Muscle of leg (tissue), 3 donors: ENCODE measurements at regions not wholly inside any gene's neighbourhood (a gene's known extent, or its start where the extent isn't known, plus 50 kb on each side); places are given as distances from the start of the nearest gene placed in this dataset.

ENCODE experiments used
- DNase-seq: peaks from one replicate; pipeline ENCODE4 v3.0.0; 2013
- H3K27ac ChIP-seq: one replicate; pipeline ENCODE4 v1.5.1; 2013; ENCODE audit warnings: mild to moderate bottlenecking, low read length, control low read depth
- H3K27me3 ChIP-seq: one replicate; pipeline ENCODE4 v1.6.1; 2013; ENCODE audit warnings: low read length; ENCODE audit not compliant: control insufficient read depth, insufficient read depth
- H3K36me3 ChIP-seq: one replicate; pipeline ENCODE4 v1.6.1; 2013; ENCODE audit warnings: low read length; ENCODE audit not compliant: control insufficient read depth, insufficient read depth
- H3K4me1 ChIP-seq: one replicate; pipeline ENCODE4 v1.6.1; 2013; ENCODE audit warnings: low read length; ENCODE audit not compliant: control insufficient read depth, insufficient read depth
- H3K4me3 ChIP-seq: one replicate; pipeline ENCODE4 v1.5.1; 2013; ENCODE audit warnings: low read length, control low read depth
- H3K9me3 ChIP-seq: replicated peaks from 2 replicates; pipeline ENCODE4 v1.6.1; 2013; ENCODE audit warnings: low read depth, low read length; ENCODE audit not compliant: control insufficient read depth
- WGBS: methylation state at CpG from one replicate; pipeline ENCODE4 v1.1.5; 2013; ENCODE audit warnings: missing lambda C conversion rate; ENCODE audit not compliant: insufficient coverage; 5-methylcytosine and 5-hydroxymethylcytosine counted together

DNA sequence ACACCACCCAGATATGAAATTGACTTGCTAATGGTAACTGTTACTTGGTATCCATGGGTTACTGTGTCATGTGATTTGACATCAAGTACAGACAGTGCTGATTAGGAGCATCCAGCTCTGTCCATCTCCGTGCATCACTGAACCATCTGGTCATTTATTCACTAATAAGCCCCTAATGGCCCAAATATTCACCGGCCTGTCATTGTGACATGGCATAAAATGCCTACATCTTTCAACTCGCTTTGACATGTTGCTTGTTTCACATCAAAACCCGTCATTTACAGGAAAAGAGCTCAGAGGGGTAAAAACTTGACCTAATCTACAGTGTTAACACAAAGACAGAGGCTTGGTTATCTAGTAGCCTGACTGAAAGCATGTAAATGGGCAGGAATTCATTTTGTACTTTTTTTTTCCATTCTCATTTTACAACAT is 308.9 kb upstream of the ATP5MC3 start:
- WGBS = 58% methylated on average over 2 of the region's 4 CpGs
- peak; percentile 15 for DNase-seq
- no peaks in the 10 kb centered on the region for H3K36me3 ChIP-seq
- H3K27ac ChIP-seq = no peak overlapping the region
- H3K27me3 ChIP-seq = no peaks in the 10 kb centered on the region
- H3K4me1 ChIP-seq = no peaks in the 10 kb centered on the region
- no peaks in the 10 kb centered on the region for H3K9me3 ChIP-seq
- no peak overlapping the region for H3K4me3 ChIP-seq

DNA sequence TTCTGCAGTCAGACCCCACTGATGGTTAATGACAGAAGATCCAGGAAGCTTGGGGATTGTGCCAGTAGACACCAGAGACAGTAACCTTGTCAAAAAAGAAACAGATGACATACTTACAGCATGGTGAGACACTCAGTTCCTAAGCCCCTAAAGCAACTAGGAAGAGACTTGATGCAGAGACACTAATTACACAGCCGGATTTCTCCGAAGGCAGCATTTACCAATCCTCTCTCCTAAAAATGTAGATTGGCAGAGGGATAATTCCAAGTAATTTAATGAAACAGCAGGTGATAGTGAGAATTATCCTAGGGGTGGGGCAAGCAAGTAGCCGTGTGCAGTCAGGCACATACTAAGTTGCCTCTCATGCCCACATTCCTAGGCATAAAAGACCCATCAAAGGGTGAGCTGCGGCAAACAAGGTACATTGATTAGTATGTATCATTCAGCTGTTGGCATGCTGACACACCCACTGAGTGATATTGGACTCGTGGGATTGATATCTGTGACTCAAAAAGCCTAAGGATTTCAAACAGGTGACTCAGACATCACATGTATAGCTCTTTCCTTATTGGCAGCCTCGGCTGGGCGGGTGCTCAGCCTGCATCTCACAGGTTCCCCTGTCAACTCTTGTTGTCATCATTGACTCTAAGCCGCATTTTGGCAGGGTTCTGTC is 296.7 kb upstream of the ATP5MC3 start:
- Histone ChIP-seq H3K36me3 (no peaks in the 10 kb centered on the region), H3K27me3 (no peaks in the 10 kb centered on the region), H3K9me3 (no peaks in the 10 kb centered on the region), H3K27ac (no peak overlapping the region), H3K4me1 (no peaks in the 10 kb centered on the region), H3K4me3 (no peak overlapping the region)
- 77% methylated on average over 4 of the region's 8 CpGs for WGBS
- DNase-seq = no peak

- H3K9me3 ChIP-seq = no peaks in the 10 kb centered on the region
- H3K4me1 ChIP-seq = no peaks in the 10 kb centered on the region
- H3K27me3 ChIP-seq = no peaks in the 10 kb centered on the region
- no peaks in the 10 kb centered on the region for H3K36me3 ChIP-seq
- H3K4me3 ChIP-seq = no peak overlapping the region
- peak; percentile 22 for DNase-seq
- no peak overlapping the region for H3K27ac ChIP-seq
- WGBS = 74% methylated on average over 6 of the region's 8 CpGs
These were observed 295.4 kb upstream of the ATP5MC3 start for GRCh38 chr2:175476948-175477347.

DNA sequence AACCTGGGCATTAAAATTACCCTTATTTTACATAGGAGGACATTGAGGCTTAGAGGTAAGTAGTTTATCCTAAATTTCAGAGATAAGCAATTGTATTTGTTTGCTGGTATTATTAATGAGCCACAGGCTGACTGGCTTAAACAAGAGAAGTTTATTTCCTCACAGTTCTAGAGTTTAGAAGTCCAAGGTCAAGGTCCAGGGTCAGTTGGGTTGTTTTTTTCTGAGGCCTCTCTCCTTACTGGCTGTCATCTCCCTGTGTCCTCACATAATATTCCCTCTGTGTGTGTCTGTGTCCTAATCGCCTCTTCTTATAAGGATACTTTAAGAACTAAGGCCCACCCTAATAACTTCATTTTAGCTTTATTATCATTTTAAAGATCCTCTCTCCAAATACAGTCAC is 294.9 kb upstream of the ATP5MC3 start:
- Histone ChIP-seq H3K27me3 (no peaks in the 10 kb centered on the region), H3K9me3 (no peaks in the 10 kb centered on the region), H3K27ac (no peak overlapping the region), H3K4me3 (no peak overlapping the region), H3K36me3 (no peaks in the 10 kb centered on the region), H3K4me1 (no peaks in the 10 kb centered on the region)
- DNase-seq = no peak
- WGBS = no CpG with 5 or more reads among the region's 1 CpG

DNA sequence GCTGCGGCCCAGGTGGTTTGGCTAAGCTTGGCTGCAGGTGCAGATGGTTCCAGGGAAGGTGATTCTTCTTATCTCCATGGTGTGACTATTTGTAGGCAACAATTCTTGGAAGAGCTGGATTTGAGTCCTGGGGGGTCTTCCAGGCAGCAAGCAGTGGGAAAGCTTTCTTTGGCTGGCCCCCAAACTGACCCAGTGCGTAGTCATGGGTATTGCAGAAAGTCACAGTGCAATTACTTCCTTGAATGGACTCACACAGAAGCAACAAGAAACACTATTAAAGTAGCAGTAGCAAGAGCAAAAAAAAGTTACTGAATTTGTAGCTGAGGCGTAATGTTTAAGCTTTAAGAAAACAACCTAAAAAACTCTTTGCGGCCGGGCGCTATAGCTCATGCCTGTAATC is 293.6 kb upstream of the ATP5MC3 start:
- Histone ChIP-seq H3K36me3 (no peaks in the 10 kb centered on the region), H3K27me3 (no peaks in the 10 kb centered on the region), H3K27ac (no peak overlapping the region), H3K4me1 (no peaks in the 10 kb centered on the region), H3K9me3 (no peaks in the 10 kb centered on the region), H3K4me3 (no peak overlapping the region)
- WGBS = 90% methylated on average over 5 of the region's 6 CpGs
- no peak for DNase-seq

DNA sequence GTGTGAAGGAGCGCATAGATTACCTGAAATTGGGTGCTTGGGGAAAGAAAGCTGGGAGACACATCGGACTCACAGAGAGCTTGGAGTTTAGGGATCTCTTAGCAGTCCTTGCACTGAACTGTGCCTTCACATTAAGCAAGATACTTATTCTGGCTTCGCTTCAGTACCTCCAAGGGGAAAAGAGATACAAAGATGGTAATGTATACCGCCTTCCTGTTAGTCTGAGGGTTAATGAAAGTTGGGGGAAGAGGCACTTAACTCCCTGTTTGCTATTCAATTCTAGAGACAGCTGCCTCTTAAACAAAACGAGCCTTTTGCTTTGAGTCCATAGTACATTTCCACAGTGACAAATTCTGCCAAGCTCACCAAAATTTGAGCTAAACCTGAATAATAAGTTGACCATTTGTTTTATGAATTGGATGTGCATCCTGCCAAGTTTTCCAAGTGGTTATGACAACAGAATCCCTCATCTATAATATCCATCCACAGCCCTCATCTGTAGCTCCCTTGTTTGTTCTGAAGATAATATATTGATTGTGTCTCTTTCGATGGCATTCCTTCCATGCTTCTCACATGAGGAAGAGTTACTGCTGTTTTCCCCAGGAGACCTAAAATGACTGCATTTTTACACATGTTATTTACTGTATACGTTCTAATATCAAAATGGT is 287.1 kb upstream of the ATP5MC3 start:
- Histone ChIP-seq H3K4me1 (no peaks in the 10 kb centered on the region), H3K9me3 (no peaks in the 10 kb centered on the region), H3K36me3 (no peaks in the 10 kb centered on the region), H3K27me3 (no peaks in the 10 kb centered on the region), H3K27ac (no peak overlapping the region), H3K4me3 (no peak overlapping the region)
- 83% methylated on average over 2 of the region's 7 CpGs for WGBS
- DNase-seq = peak; percentile 20

GRCh38 chr2:175465101-175465500 is 283.6 kb upstream of the ATP5MC3 start:
- H3K27ac ChIP-seq = no peak overlapping the region
- H3K36me3 ChIP-seq = no peaks in the 10 kb centered on the region
- no peak overlapping the region for H3K4me3 ChIP-seq
- H3K27me3 ChIP-seq = no peaks in the 10 kb centered on the region
- no peaks in the 10 kb centered on the region for H3K4me1 ChIP-seq
- no peaks in the 10 kb centered on the region for H3K9me3 ChIP-seq
- DNase-seq = no peak

- no peaks in the 10 kb centered on the region for H3K9me3 ChIP-seq
- H3K4me1 ChIP-seq = no peaks in the 10 kb centered on the region
- no peak for DNase-seq
- no peaks in the 10 kb centered on the region for H3K36me3 ChIP-seq
- H3K27ac ChIP-seq = no peak overlapping the region
- H3K4me3 ChIP-seq = no peak overlapping the region
- H3K27me3 ChIP-seq = no peaks in the 10 kb centered on the region
- 86% methylated on average over 5 of the region's 7 CpGs for WGBS
These were observed 282.8 kb upstream of the ATP5MC3 start for GRCh38 chr2:175464311-175464670.

DNA sequence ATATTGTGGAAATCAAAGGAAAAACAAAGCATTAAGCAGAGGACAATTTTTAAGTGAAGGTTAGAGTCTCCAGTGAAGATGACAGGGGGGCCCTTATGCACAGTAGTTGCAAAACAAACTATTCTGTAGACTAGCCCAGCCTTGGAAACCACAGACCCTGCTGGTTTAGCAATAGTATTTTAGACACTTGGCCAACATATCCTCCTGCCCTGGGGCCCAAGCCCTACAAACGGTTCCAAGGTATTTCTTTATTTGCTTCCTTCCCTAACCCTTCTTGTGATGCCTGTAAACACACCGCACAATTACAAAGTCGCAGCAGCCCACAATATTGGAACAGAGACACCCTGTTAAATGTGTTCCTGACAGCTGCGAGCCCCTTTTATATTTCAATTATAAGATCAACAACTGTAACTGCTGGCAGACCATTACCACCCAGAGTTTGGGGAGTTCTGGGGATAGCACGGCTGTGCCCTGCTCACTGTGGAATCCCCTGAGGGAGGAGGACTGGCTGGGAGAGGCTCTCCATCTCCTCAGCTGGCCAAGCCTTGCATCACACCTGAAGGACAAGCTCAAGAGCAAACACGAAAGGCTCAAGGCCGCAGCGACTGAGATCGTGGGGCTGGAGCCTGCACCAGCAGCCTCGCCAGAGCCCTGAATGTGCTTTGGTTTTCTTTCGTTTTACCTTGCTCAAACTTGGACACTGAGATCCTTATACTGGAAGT is 282.2 kb upstream of the ATP5MC3 start:
- Histone ChIP-seq H3K4me1 (no peaks in the 10 kb centered on the region), H3K27me3 (no peaks in the 10 kb centered on the region), H3K4me3 (no peak overlapping the region), H3K27ac (no peak overlapping the region), H3K36me3 (no peaks in the 10 kb centered on the region), H3K9me3 (no peaks in the 10 kb centered on the region)
- 74% methylated on average over 10 of the region's 11 CpGs for WGBS
- no peak for DNase-seq

DNA sequence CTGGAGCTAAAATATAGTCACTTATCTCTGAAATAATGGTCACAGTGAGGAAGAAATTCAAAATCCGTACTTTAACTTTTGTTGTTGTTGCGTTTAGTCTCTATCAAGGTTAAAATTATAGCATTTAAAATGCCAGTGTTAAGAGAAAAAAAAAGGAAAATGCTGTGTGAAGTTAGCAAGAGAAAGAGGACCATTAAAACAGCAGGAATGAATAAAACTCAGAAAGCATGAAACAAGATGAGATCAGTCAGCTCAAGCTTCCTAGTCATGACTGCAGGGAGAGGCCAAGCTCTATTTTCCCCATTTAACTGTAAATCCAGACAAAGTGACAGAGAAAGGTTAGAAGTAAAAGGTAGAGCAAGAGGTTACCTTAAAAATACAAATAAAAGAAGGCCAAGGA is 281.7 kb upstream of the ATP5MC3 start:
- DNase-seq = no peak
- no peaks in the 10 kb centered on the region for H3K36me3 ChIP-seq
- H3K27me3 ChIP-seq = no peaks in the 10 kb centered on the region
- H3K27ac ChIP-seq = no peak overlapping the region
- no CpG with 5 or more reads among the region's 2 CpGs for WGBS
- no peaks in the 10 kb centered on the region for H3K9me3 ChIP-seq
- no peaks in the 10 kb centered on the region for H3K4me1 ChIP-seq
- H3K4me3 ChIP-seq = no peak overlapping the region
